HPDE6-E6E7 (cell line): ENCODE measurements at regions not wholly inside any gene's neighbourhood (a gene's known extent, or its start where the extent isn't known, plus 50 kb on each side); places are given as distances from the start of the nearest gene placed in this dataset.

Source experiments
- DNase-seq: peaks from one replicate; pipeline ENCODE4 v3.0.0; 2011; ENCODE audit warnings: missing footprints; ENCODE audit errors: extremely low spot score

- DNase-seq: no peak
These were observed 55.5 kb upstream of the ST6GAL2 start for GRCh38 chr2:106941372-106941993.

- DNase-seq: no peak
These were observed 57.7 kb upstream of the ST6GAL2 start for GRCh38 chr2:106943468-106944200.

- no peak for DNase-seq
These were observed 58.2 kb upstream of the ST6GAL2 start for GRCh38 chr2:106944215-106944614.

GRCh38 chr2:106948540-106948939, 62.6 kb upstream of the ST6GAL2 start:
- no peak for DNase-seq

- DNase-seq: no peak
These were observed 67.3 kb upstream of the ST6GAL2 start for GRCh38 chr2:106953236-106953635.

GRCh38 chr2:106953779-106954178, 67.8 kb upstream of the ST6GAL2 start:
- no peak for DNase-seq

GRCh38 chr2:106954304-106954703, 68.3 kb upstream of the ST6GAL2 start:
- no peak for DNase-seq

- DNase-seq: no peak
These were observed 70.4 kb upstream of the ST6GAL2 start for GRCh38 chr2:106956416-106956815.

- DNase-seq: no peak
These were observed 70.9 kb upstream of the ST6GAL2 start for GRCh38 chr2:106956879-106957278.

- DNase-seq: no peak
These were observed 74.2 kb upstream of the ST6GAL2 start for GRCh38 chr2:106959975-106960682.

- DNase-seq: no peak
These were observed 74.8 kb upstream of the ST6GAL2 start for GRCh38 chr2:106960683-106961161.

GRCh38 chr2:106961328-106961727, 75.4 kb upstream of the ST6GAL2 start:
- DNase-seq: no peak

GRCh38 chr2:106963156-106963555, 77.2 kb upstream of the ST6GAL2 start:
- no peak for DNase-seq

GRCh38 chr2:106963893-106964292, 77.9 kb upstream of the ST6GAL2 start:
- DNase-seq: no peak

GRCh38 chr2:106965611-106966010, 79.6 kb upstream of the ST6GAL2 start:
- DNase-seq: no peak

GRCh38 chr2:106969777-106970176, 83.8 kb upstream of the ST6GAL2 start:
- DNase-seq: no peak

GRCh38 chr2:106970471-106971261, 84.7 kb upstream of the ST6GAL2 start:
- no peak for DNase-seq

- DNase-seq: no peak
These were observed 86.8 kb upstream of the ST6GAL2 start for GRCh38 chr2:106972782-106973181.

- DNase-seq: no peak
These were observed 88.9 kb upstream of the ST6GAL2 start for GRCh38 chr2:106974891-106975290.

- no peak for DNase-seq
These were observed 89.7 kb upstream of the ST6GAL2 start for GRCh38 chr2:106975641-106976040.

- DNase-seq: no peak
These were observed 90.6 kb upstream of the ST6GAL2 start for GRCh38 chr2:106976548-106976947.

- no peak for DNase-seq
These were observed 91.8 kb upstream of the ST6GAL2 start for GRCh38 chr2:106977717-106978116.
